Right lobe of liver (tissue), 6 donors: ENCODE measurements at regions not wholly inside any gene's neighbourhood (a gene's known extent, or its start where the extent isn't known, plus 50 kb on each side); places are given as distances from the start of the nearest gene placed in this dataset.

Source experiments
- ATAC-seq, 4 donors: fragments of 200-7000 bp; cut with Tn5 transposase; one replicate each; pipeline ENCODE4 v1.9.1; 2020; ENCODE audit warnings: mild to moderate bottlenecking in 4 of 4, moderate library complexity in 4 of 4
- DNase-seq, 3 donors: peaks; one replicate each; pipeline ENCODE4 v3.0.0-alpha.2; 2020
- H3K27ac ChIP-seq, 3 donors: fragments of 200-600 bp; one replicate each; pipeline ENCODE4 v1.8.0; 2022
- H3K27me3 ChIP-seq, 2 donors: fragments of 200-600 bp; one replicate each; pipeline ENCODE4 v1.8.0; 2022
- H3K36me3 ChIP-seq, 4 donors: fragments of 200-600 bp; sonication (generic) in 1 of 4; one replicate each; pipeline versions ENCODE4 v1.5.1 to v1.8.0; 2017 to 2022; ENCODE audit warnings: control low read depth in 1 of 4
- H3K4me1 ChIP-seq, 4 donors: fragments of 200-600 bp; sonication (generic) in 1 of 4; one replicate each; pipeline versions ENCODE4 v1.5.1 to v1.8.0; 2017 to 2022; ENCODE audit warnings: control low read depth in 1 of 4
- H3K4me3 ChIP-seq, 3 donors: fragments of 200-600 bp; one replicate each; pipeline ENCODE4 v1.8.0; 2022
- H3K9me3 ChIP-seq, 4 donors: fragments of 200-600 bp; sonication (generic) in 1 of 4; one replicate each; pipeline versions ENCODE4 v1.5.1 to v1.8.0; 2017 to 2022; ENCODE audit warnings: control low read depth in 1 of 4
- CTCF ChIP-seq, 4 donors: fragments of 200-600 bp in 3 of 4; fragments of 450-650 bp in 1 of 4; IDR thresholded peaks; one replicate each; pipeline versions ENCODE4 v1.5.1 to v1.8.0; 2016 to 2022; ENCODE audit warnings: antibody characterized with exemption in 4 of 4, mild to moderate bottlenecking in 2 of 4
- POLR2A ChIP-seq: fragments of 450-650 bp; IDR thresholded peaks from one replicate; pipeline ENCODE4 v1.6.1; 2017; ENCODE audit warnings: antibody characterized with exemption, mild to moderate bottlenecking
- WGBS: methylation state at CpG from one replicate; pipeline ENCODE4 v1.1.6; 2018; ENCODE audit warnings: low coverage, low lambda C conversion rate; ENCODE audit not compliant: insufficient coverage; ENCODE audit errors: missing lambda C conversion rate; 5-methylcytosine and 5-hydroxymethylcytosine counted together
- intact Hi-C, 2 donors: fragments of 100-400 bp; cut with DNase I; formaldehyde crosslinking; loops; one replicate each; pipeline versions ENCODE4 v1.11.2 to v1.14.1; 2022
- donor health status: DM: no; HTN: yes; CAD: no.
- donor health status: DM: no; HTN: no; CAD: no.
- donor health status: DM: no; HTN: no; CAD: no.
- donor health status: DM: no; HTN: yes; CAD: no.
- donor health status: DM: no; HTN: yes; CAD: no.

GRCh38 chr3:88795503-88795902 is 311.9 kb upstream of the EPHA3 start:
- Histone ChIP-seq H3K4me1 (no peaks in the 10 kb centered on the region), H3K9me3 (no peaks in the 10 kb centered on the region), H3K27me3 (no peaks in the 10 kb centered on the region), H3K4me3 (no peak overlapping the region), H3K36me3 (no peaks in the 10 kb centered on the region), H3K27ac (no peak overlapping the region)
- intact Hi-C loops: no loop called here
- no peak for ATAC-seq
- no peak for DNase-seq
- TF ChIP-seq CTCF (IDR thresholded peaks at IDR 0.05) (no peak), POLR2A (no peak)

GRCh38 chr3:88807491-88808105 is 299.8 kb upstream of the EPHA3 start:
- no peak overlapping the region for H3K27ac ChIP-seq
- no peaks in the 10 kb centered on the region for H3K27me3 ChIP-seq
- H3K4me3 ChIP-seq: no peak overlapping the region
- WGBS: 28% methylated on average over 3 of the region's 3 CpGs
- no peaks in the 10 kb centered on the region for H3K36me3 ChIP-seq
- no peaks in the 10 kb centered on the region for H3K9me3 ChIP-seq
- TF ChIP-seq POLR2A (no peak), CTCF (IDR thresholded peaks at IDR 0.05) (no peak)
- no peak for ATAC-seq
- intact Hi-C loops: no loop called here
- no peaks in the 10 kb centered on the region for H3K4me1 ChIP-seq
- DNase-seq: no peak

- H3K36me3 ChIP-seq: no peaks in the 10 kb centered on the region
- TF ChIP-seq CTCF (IDR thresholded peaks at IDR 0.05) (no peak), POLR2A (no peak)
- H3K27ac ChIP-seq: no peak overlapping the region
- no peaks in the 10 kb centered on the region for H3K27me3 ChIP-seq
- H3K9me3 ChIP-seq: no peaks in the 10 kb centered on the region
- no peaks in the 10 kb centered on the region for H3K4me1 ChIP-seq
- no peak overlapping the region for H3K4me3 ChIP-seq
- 13% methylated on average over 2 of the region's 2 CpGs for WGBS
- DNase-seq: no peak
- intact Hi-C loops: no loop called here
- ATAC-seq: no peak
Observed at GRCh38 chr3:88809993-88810392, 297.4 kb upstream of the EPHA3 start.

- intact Hi-C loops: no loop called here
- no peak overlapping the region for H3K27ac ChIP-seq
- H3K27me3 ChIP-seq: no peaks in the 10 kb centered on the region
- no peaks in the 10 kb centered on the region for H3K36me3 ChIP-seq
- H3K4me1 ChIP-seq: no peaks in the 10 kb centered on the region
- no peak overlapping the region for H3K4me3 ChIP-seq
- TF ChIP-seq POLR2A (no peak), CTCF (IDR thresholded peaks at IDR 0.05) (no peak)
- H3K9me3 ChIP-seq: no peaks in the 10 kb centered on the region
- ATAC-seq: no peak
- 42% methylated on average over 4 of the region's 4 CpGs for WGBS
- DNase-seq: no peak
Observed at GRCh38 chr3:88810455-88810854, 297.0 kb upstream of the EPHA3 start.

- no peak for DNase-seq
- Histone ChIP-seq H3K36me3 (no peaks in the 10 kb centered on the region), H3K27me3 (no peaks in the 10 kb centered on the region), H3K4me3 (no peak overlapping the region), H3K4me1 (no peaks in the 10 kb centered on the region), H3K9me3 (no peaks in the 10 kb centered on the region), H3K27ac (no peak overlapping the region)
- no peak for TF ChIP-seq CTCF (IDR thresholded peaks at IDR 0.05)
- no peak for TF ChIP-seq POLR2A
- intact Hi-C loops: no loop called here
- WGBS: 48% methylated on average over 3 of the region's 3 CpGs
- no peak for ATAC-seq
Observed at GRCh38 chr3:88811096-88811495, 296.3 kb upstream of the EPHA3 start.
